GM18907 (cell line): ENCODE measurements at regions not wholly inside any gene's neighbourhood (a gene's known extent, or its start where the extent isn't known, plus 50 kb on each side); places are given as distances from the start of the nearest gene placed in this dataset.
"Not testable (repeated sequence)": the region's sequence is repeated elsewhere in the genome, so short reads cannot be mapped to it uniquely, and the experiment has no call there.

Experiments used
- ATAC-seq: cut with Tn5 transposase; IDR thresholded peaks from one replicate; pipeline ENCODE4 v1.9.1; 2021; ENCODE audit warnings: mild to moderate bottlenecking, moderate library complexity; ENCODE audit not compliant: unreplicated experiment

GRCh38 chr6:99668036-99668705 lies 61.5 kb downstream of the PRDM13 start:
- no peak for ATAC-seq

- no peak for ATAC-seq
Measured at GRCh38 chr6:99689916-99690685, 83.5 kb downstream of the PRDM13 start.

GRCh38 chr6:99702287-99702686 lies 95.7 kb downstream of the PRDM13 start:
- not testable (repeated sequence) for ATAC-seq

- ATAC-seq, result no peak
Measured at GRCh38 chr6:99709062-99709461, 102.4 kb downstream of the PRDM13 start.

GRCh38 chr6:99711302-99711701 lies 104.7 kb downstream of the PRDM13 start:
- no peak for ATAC-seq

GRCh38 chr6:99711925-99712324 lies 105.3 kb downstream of the PRDM13 start:
- no peak for ATAC-seq

GRCh38 chr6:99712519-99712918 lies 105.9 kb downstream of the PRDM13 start:
- no peak for ATAC-seq

- not testable (repeated sequence) for ATAC-seq
Measured at GRCh38 chr6:99722043-99722442, 115.4 kb downstream of the PRDM13 start.

GRCh38 chr6:99730237-99730636 lies 123.6 kb downstream of the PRDM13 start:
- ATAC-seq, result not testable (repeated sequence)

- ATAC-seq, result no peak
Measured at GRCh38 chr6:99736302-99736701, 129.7 kb downstream of the PRDM13 start.

- ATAC-seq, result no peak
Measured at GRCh38 chr6:99739526-99739925, 132.9 kb downstream of the PRDM13 start.

GRCh38 chr6:99741092-99741491 lies 134.5 kb downstream of the PRDM13 start:
- ATAC-seq, result no peak

- no peak for ATAC-seq
Measured at GRCh38 chr6:99743647-99744046, 137.0 kb downstream of the PRDM13 start.

- no peak for ATAC-seq
Measured at GRCh38 chr6:99745651-99746050, 139.0 kb downstream of the PRDM13 start.

- ATAC-seq, result peak; percentile 94
Measured at GRCh38 chr6:99746261-99746895, 139.7 kb downstream of the PRDM13 start.

- no peak for ATAC-seq
Measured at GRCh38 chr6:99761711-99762110, 155.1 kb downstream of the PRDM13 start.

GRCh38 chr6:99768166-99768565 lies 161.5 kb downstream of the PRDM13 start:
- no peak for ATAC-seq

GRCh38 chr6:99779631-99780555 lies 173.3 kb downstream of the PRDM13 start:
- ATAC-seq, result no peak

- ATAC-seq, result no peak
Measured at GRCh38 chr6:99780556-99780885, 173.9 kb downstream of the PRDM13 start.

- peak; percentile 85 for ATAC-seq
Measured at GRCh38 chr6:99789767-99790166, 183.1 kb downstream of the PRDM13 start.

GRCh38 chr6:99790679-99791078 lies 184.0 kb downstream of the PRDM13 start:
- no peak for ATAC-seq
